ENCODE measurements at regions not wholly inside any gene's neighbourhood (a gene's known extent, or its start where the extent isn't known, plus 50 kb on each side); places are given as distances from the start of the nearest gene placed in this dataset.

DNA sequence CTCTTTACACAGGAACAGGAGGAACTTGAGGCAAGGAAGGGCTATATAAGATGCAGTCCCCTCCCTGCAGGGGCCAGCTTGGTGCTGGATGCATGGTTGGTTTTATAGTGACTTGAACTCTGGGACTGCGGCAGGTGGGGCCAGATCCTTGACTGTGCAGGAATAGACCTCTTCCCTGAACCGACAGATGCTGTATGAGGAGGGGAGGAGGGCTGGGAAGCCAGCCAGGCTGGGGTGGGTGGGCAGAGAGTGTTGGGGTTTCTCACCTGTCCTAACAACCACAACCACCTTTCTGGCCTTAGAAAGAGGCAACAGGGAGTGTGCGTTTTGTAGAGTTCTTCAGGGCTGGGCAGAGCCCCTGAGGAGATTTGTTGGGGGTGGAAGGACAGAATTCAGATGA is 798.1 kb downstream of the KCNJ18 start:
- Histone ChIP-seq H3K27me3 (replicated peaks; ENCODE audit: insufficient read depth, low read depth, low read length, poor library complexity) (no peaks in the 10 kb centered on the region), H3K9me3 (ENCODE audit: low read depth, low read length, poor library complexity, severe bottlenecking) (peaks cover 9% of the 10 kb centered on the region), H3K4me3 (ENCODE audit: low read depth, low read length, poor library complexity, severe bottlenecking) (no peak overlapping the region), H3K36me3 (ENCODE audit: insufficient read depth, low read length, poor library complexity, severe bottlenecking) (no peaks in the 10 kb centered on the region), H3K4me1 (ENCODE audit: insufficient read depth, low read length, poor library complexity, severe bottlenecking) (no peaks in the 10 kb centered on the region), H3K27ac (ENCODE audit: low read depth, low read length, poor library complexity, severe bottlenecking) (no peak overlapping the region)
- no peak for TF ChIP-seq EZH2 (IDR thresholded peaks at IDR 0.05; ENCODE audit: borderline replicate concordance, low read depth, low read length, poor library complexity, severe bottlenecking)
- TF ChIP-seq, protein P1, sequence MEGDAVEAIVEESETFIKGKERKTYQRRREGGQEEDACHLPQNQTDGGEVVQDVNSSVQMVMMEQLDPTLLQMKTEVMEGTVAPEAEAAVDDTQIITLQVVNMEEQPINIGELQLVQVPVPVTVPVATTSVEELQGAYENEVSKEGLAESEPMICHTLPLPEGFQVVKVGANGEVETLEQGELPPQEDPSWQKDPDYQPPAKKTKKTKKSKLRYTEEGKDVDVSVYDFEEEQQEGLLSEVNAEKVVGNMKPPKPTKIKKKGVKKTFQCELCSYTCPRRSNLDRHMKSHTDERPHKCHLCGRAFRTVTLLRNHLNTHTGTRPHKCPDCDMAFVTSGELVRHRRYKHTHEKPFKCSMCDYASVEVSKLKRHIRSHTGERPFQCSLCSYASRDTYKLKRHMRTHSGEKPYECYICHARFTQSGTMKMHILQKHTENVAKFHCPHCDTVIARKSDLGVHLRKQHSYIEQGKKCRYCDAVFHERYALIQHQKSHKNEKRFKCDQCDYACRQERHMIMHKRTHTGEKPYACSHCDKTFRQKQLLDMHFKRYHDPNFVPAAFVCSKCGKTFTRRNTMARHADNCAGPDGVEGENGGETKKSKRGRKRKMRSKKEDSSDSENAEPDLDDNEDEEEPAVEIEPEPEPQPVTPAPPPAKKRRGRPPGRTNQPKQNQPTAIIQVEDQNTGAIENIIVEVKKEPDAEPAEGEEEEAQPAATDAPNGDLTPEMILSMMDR (conservative IDR thresholded peaks at IDR 0.05; ENCODE audit: low read depth, low read length), result no peak
- no TSS peak for BruUV-seq (replicated peaks)
- ChIA-PET CTCF (no interaction called here), POLR2A (ENCODE audit: low non-redundant PET) (no interaction called here)
- intact Hi-C loops (cut with micrococcal nuclease; ENCODE audit: unreplicated experiment), result loop anchor here (10.0 kb wide), 1 partner anchor 64 kb away; no protein-coding TSS in a partner anchor
- DNase-seq (ENCODE audit: low spot score), result no peak

DNA sequence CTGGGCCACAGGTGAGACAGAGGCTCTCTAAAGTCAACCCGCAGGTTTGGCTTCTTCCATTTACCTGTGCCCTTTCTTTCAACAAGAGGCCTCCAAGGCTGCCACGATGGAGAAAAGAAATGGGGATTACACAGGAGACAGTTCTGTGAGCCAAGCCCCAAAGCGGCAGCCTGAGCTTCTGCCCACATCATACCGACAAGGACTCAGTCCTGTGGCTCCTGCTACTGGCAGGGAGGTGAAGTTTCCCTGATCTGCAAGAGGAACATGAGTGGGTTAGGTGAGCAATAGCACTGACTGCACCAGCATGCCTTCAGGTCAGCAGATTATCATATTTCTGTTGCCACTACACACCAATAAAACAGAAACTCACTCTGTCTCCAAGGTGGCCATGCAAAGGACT is 800.0 kb downstream of the KCNJ18 start:
- Histone ChIP-seq H3K4me1 (ENCODE audit: insufficient read depth, low read length, poor library complexity, severe bottlenecking) (no peaks in the 10 kb centered on the region), H3K36me3 (ENCODE audit: insufficient read depth, low read length, poor library complexity, severe bottlenecking) (no peaks in the 10 kb centered on the region), H3K9me3 (ENCODE audit: low read depth, low read length, poor library complexity, severe bottlenecking) (peaks cover 3% of the 10 kb centered on the region), H3K27ac (ENCODE audit: low read depth, low read length, poor library complexity, severe bottlenecking) (no peak overlapping the region), H3K27me3 (replicated peaks; ENCODE audit: insufficient read depth, low read depth, low read length, poor library complexity) (no peaks in the 10 kb centered on the region), H3K4me3 (ENCODE audit: low read depth, low read length, poor library complexity, severe bottlenecking) (no peak overlapping the region)
- TF ChIP-seq, protein P1 (conservative IDR thresholded peaks at IDR 0.05; ENCODE audit: low read depth, low read length), result no peak
- TF ChIP-seq EZH2 (IDR thresholded peaks at IDR 0.05; ENCODE audit: borderline replicate concordance, low read depth, low read length, poor library complexity, severe bottlenecking), result no peak
- POLR2A ChIA-PET (ENCODE audit: low non-redundant PET), result no interaction called here
- CTCF ChIA-PET, result no interaction called here
- no peak for DNase-seq (ENCODE audit: low spot score)
- intact Hi-C loops (cut with micrococcal nuclease; ENCODE audit: unreplicated experiment), result loop anchor here (10.0 kb wide), 1 partner anchor 62 kb away; no protein-coding TSS in a partner anchor
- no TSS peak for BruUV-seq (replicated peaks)

DNA sequence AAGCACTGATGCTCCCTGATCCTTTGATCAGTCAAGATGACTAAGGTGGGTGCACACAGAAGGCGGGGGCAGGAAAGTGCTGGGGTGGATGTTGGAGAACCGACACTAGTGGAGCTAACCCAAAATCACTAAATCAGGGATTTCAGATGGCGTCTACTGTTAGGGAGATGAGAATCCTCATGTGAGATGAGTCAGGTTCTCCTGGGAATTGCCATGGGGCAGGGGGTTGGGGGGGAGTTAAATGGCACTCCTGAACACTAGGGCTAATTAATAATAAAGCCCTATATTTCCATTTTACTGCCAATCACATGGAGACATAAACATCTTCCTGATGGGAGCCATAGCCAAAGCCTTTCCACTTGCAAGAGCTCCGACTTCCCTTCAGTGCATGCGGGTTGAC is 804.1 kb downstream of the KCNJ18 start:
- TF ChIP-seq, protein P1 (conservative IDR thresholded peaks at IDR 0.05; ENCODE audit: low read depth, low read length), result no peak
- TF ChIP-seq EZH2 (IDR thresholded peaks at IDR 0.05; ENCODE audit: borderline replicate concordance, low read depth, low read length, poor library complexity, severe bottlenecking), result no peak
- no peaks in the 10 kb centered on the region for H3K36me3 ChIP-seq (ENCODE audit: insufficient read depth, low read length, poor library complexity, severe bottlenecking)
- ChIA-PET CTCF (no interaction called here), POLR2A (ENCODE audit: low non-redundant PET) (no interaction called here)
- intact Hi-C loops (cut with micrococcal nuclease; ENCODE audit: unreplicated experiment), result loop anchor here (10.0 kb wide), 1 partner anchor 58 kb away; no protein-coding TSS in a partner anchor
- H3K9me3 ChIP-seq (ENCODE audit: low read depth, low read length, poor library complexity, severe bottlenecking), result peaks cover 3% of the 10 kb centered on the region
- BruUV-seq (replicated peaks), result no TSS peak
- no peaks in the 10 kb centered on the region for H3K4me1 ChIP-seq (ENCODE audit: insufficient read depth, low read length, poor library complexity, severe bottlenecking)
- no peaks in the 10 kb centered on the region for H3K27me3 ChIP-seq (replicated peaks; ENCODE audit: insufficient read depth, low read depth, low read length, poor library complexity)
- H3K4me3 ChIP-seq (ENCODE audit: low read depth, low read length, poor library complexity, severe bottlenecking), result no peak overlapping the region
- no peak for DNase-seq (ENCODE audit: low spot score)
- H3K27ac ChIP-seq (ENCODE audit: low read depth, low read length, poor library complexity, severe bottlenecking), result no peak overlapping the region

Measured in A673 (cell line).